Trophoblast cell (in vitro differentiated cells and primary cell): ENCODE measurements at regions not wholly inside any gene's neighbourhood (a gene's known extent, or its start where the extent isn't known, plus 50 kb on each side); places are given as distances from the start of the nearest gene placed in this dataset.

Experiments
- DNase-seq, 2 donors: peaks; one replicate each; pipeline ENCODE4 v3.0.0-alpha.2; 2016
- H2AFZ ChIP-seq: 2 replicates; pipeline ENCODE4 v1.6.1; 2013; ENCODE audit warnings: low read length, moderate library complexity, mild to moderate bottlenecking; ENCODE audit not compliant: insufficient read depth, poor library complexity
- H2AK5ac ChIP-seq: 2 replicates; pipeline ENCODE4 v1.6.1; 2013; ENCODE audit warnings: mild to moderate bottlenecking, low read length
- H2BK120ac ChIP-seq: 2 replicates; pipeline ENCODE4 v1.6.1; 2013; ENCODE audit warnings: low read length, mild to moderate bottlenecking, moderate library complexity; ENCODE audit not compliant: insufficient read depth, poor library complexity
- H2BK12ac ChIP-seq: 2 replicates; pipeline ENCODE4 v1.6.1; 2013; ENCODE audit warnings: mild to moderate bottlenecking, low read length, moderate library complexity
- H2BK5ac ChIP-seq: 2 replicates; pipeline ENCODE4 v1.6.1; 2013; ENCODE audit warnings: low read length, low read depth, moderate library complexity, mild to moderate bottlenecking; ENCODE audit not compliant: poor library complexity
- H3K14ac ChIP-seq: 2 replicates; pipeline ENCODE4 v1.6.1; 2013; ENCODE audit warnings: mild to moderate bottlenecking, low read length
- H3K18ac ChIP-seq: 2 replicates; pipeline ENCODE4 v1.6.1; 2013; ENCODE audit warnings: mild to moderate bottlenecking, low read length
- H3K23ac ChIP-seq: 2 replicates; pipeline ENCODE4 v1.6.1; 2013; ENCODE audit warnings: low read length
- H3K27ac ChIP-seq: 2 replicates; pipeline ENCODE4 v1.5.1; 2013; ENCODE audit warnings: low read depth, mild to moderate bottlenecking, inconsistent platforms, low read length, moderate library complexity
- H3K27me3 ChIP-seq: 2 replicates; pipeline ENCODE4 v1.6.1; 2013; ENCODE audit warnings: inconsistent platforms, mild to moderate bottlenecking, low read length, moderate library complexity; ENCODE audit not compliant: insufficient read depth
- H3K36me3 ChIP-seq, 2 experiments: 1 replicate in 1 of 2; 2 replicates in 1 of 2; pipeline ENCODE4 v1.6.1; 2013; ENCODE audit warnings: low read length in 2 of 2, mild to moderate bottlenecking in 2 of 2, moderate library complexity in 1 of 2; ENCODE audit not compliant: insufficient read depth in 2 of 2, control insufficient read depth in 1 of 2
- H3K4ac ChIP-seq: 2 replicates; pipeline ENCODE4 v1.6.1; 2013; ENCODE audit warnings: low read depth, mild to moderate bottlenecking, low read length, moderate library complexity
- H3K4me1 ChIP-seq, 2 experiments: 1 replicate in 1 of 2; 2 replicates in 1 of 2; pipeline ENCODE4 v1.6.1; 2013; ENCODE audit warnings: low read length in 2 of 2, mild to moderate bottlenecking in 2 of 2, moderate library complexity in 1 of 2; ENCODE audit not compliant: insufficient read depth in 2 of 2, control insufficient read depth in 1 of 2
- H3K4me2 ChIP-seq: 2 replicates; pipeline ENCODE4 v1.6.1; 2013; ENCODE audit warnings: inconsistent platforms, mild to moderate bottlenecking, low read length, moderate library complexity
- H3K4me3 ChIP-seq: 2 replicates; pipeline ENCODE4 v1.5.1; 2013; ENCODE audit warnings: mild to moderate bottlenecking, low read depth, low read length, inconsistent platforms
- H3K79me1 ChIP-seq: one replicate; pipeline ENCODE4 v1.6.1; 2013; ENCODE audit warnings: low read length
- H3K79me2 ChIP-seq: 2 replicates; pipeline ENCODE4 v1.6.1; 2013; ENCODE audit warnings: low read length, mild to moderate bottlenecking; ENCODE audit not compliant: control insufficient read depth, insufficient read depth, poor library complexity
- H3K9ac ChIP-seq: 2 replicates; pipeline ENCODE4 v1.6.1; 2013; ENCODE audit warnings: mild to moderate bottlenecking, low read length
- H3K9me3 ChIP-seq: 2 replicates; pipeline ENCODE4 v1.6.1; 2013; ENCODE audit warnings: low read depth, mild to moderate bottlenecking, control low read depth, inconsistent platforms, low read length; ENCODE audit not compliant: insufficient read depth
- H4K12ac ChIP-seq: 2 replicates; pipeline ENCODE4 v1.6.1; 2013; ENCODE audit warnings: low read depth, mild to moderate bottlenecking, low read length, moderate library complexity
- H4K8ac ChIP-seq: 2 replicates; pipeline ENCODE4 v1.6.1; 2013; ENCODE audit warnings: low read depth, mild to moderate bottlenecking, low read length, moderate library complexity
- H4K91ac ChIP-seq: one replicate; pipeline ENCODE4 v1.6.1; 2013; ENCODE audit warnings: low read depth, mild to moderate bottlenecking, low read length, moderate library complexity
- WGBS: extraction: QIAGEN DNeasy Blood & Tissue Kit; methylation state at CpG from one replicate; pipeline ENCODE4 v1.1.7; 2013; ENCODE audit warnings: missing lambda C conversion rate; ENCODE audit not compliant: insufficient read length, insufficient coverage; ENCODE audit errors: extremely low coverage; 5-methylcytosine and 5-hydroxymethylcytosine counted together

DNA sequence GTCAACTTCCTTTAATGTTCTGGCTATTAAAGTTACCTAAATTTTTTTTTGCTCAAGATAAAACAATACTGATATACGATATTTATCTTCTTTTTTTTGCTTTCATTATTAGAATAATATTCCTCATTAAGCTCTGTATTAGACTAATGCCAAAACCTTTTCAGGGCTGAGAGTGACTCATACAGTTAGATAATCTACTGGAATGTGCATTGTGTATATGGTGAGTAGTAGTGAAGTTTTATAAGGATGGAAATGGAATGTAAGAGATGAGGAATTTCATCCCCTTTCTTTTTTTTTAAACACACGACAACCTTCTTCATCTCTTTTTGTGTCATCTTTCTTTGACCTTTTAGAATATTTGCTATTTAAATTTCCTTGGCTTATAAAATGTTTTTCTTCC, 268.6 kb downstream of the ISL1 start:
- Histone ChIP-seq H3K4me1 (peaks cover 0 to 10% of the 10 kb centered on the region in 2 experiments), H3K4me2 (no peak overlapping the region), H4K8ac (no peak overlapping the region), H4K12ac (no peak overlapping the region), H3K9me3 (peaks cover 2% of the 10 kb centered on the region), H3K9ac (no peak overlapping the region), H2AK5ac (no peak overlapping the region), H3K27me3 (no peaks in the 10 kb centered on the region), H3K14ac (no peak overlapping the region), H3K18ac (no peak overlapping the region), H2AFZ (no peak overlapping the region), H3K36me3 (no peaks in the 10 kb centered on the region), H3K4ac (no peak overlapping the region), H3K4me3 (no peak overlapping the region), H2BK5ac (no peak overlapping the region), H3K23ac (no peak overlapping the region), H3K79me2 (no peaks in the 10 kb centered on the region), H3K79me1 (peaks cover 7% of the 10 kb centered on the region), H4K91ac (no peak overlapping the region), H2BK120ac (no peak overlapping the region), H3K27ac (no peak overlapping the region), H2BK12ac (no peak overlapping the region)
- DNase-seq = no peak
- WGBS = no CpG with 5 or more reads among the region's 2 CpGs

DNA sequence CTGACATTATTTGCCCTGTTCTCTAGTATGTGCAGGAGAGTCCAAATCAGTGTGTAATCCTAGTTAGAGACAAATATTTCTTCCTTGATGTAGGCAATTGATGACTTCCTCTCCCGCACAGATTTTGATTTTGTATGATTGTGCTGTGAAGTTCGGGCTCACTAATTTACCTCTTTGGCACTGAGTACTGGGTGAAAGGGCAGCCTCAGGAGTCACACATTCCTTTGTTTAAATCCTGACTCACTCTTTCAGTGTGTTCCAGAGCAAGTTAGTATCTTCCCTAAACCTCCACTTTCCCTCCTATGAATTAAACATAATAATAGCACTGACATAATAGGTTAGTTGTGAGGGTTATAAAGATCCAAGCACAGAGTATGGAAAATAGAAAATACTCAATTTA, 269.7 kb downstream of the ISL1 start:
- WGBS = no CpG with 5 or more reads among the region's 2 CpGs
- Histone ChIP-seq H3K79me1 (peaks cover 9% of the 10 kb centered on the region), H3K9ac (no peak overlapping the region), H2BK12ac (no peak overlapping the region), H3K4me1 (peaks cover 0 to 10% of the 10 kb centered on the region in 2 experiments), H2BK5ac (no peak overlapping the region), H3K4ac (no peak overlapping the region), H2AK5ac (no peak overlapping the region), H3K79me2 (no peaks in the 10 kb centered on the region), H3K4me2 (no peak overlapping the region), H4K12ac (no peak overlapping the region), H4K91ac (no peak overlapping the region), H3K36me3 (no peaks in the 10 kb centered on the region), H3K27me3 (no peaks in the 10 kb centered on the region), H3K23ac (no peak overlapping the region), H3K27ac (no peak overlapping the region), H2AFZ (no peak overlapping the region), H3K14ac (no peak overlapping the region), H4K8ac (no peak overlapping the region), H3K9me3 (peaks cover 2% of the 10 kb centered on the region), H2BK120ac (no peak overlapping the region), H3K4me3 (no peak overlapping the region), H3K18ac (no peak overlapping the region)
- DNase-seq = no peak

DNA sequence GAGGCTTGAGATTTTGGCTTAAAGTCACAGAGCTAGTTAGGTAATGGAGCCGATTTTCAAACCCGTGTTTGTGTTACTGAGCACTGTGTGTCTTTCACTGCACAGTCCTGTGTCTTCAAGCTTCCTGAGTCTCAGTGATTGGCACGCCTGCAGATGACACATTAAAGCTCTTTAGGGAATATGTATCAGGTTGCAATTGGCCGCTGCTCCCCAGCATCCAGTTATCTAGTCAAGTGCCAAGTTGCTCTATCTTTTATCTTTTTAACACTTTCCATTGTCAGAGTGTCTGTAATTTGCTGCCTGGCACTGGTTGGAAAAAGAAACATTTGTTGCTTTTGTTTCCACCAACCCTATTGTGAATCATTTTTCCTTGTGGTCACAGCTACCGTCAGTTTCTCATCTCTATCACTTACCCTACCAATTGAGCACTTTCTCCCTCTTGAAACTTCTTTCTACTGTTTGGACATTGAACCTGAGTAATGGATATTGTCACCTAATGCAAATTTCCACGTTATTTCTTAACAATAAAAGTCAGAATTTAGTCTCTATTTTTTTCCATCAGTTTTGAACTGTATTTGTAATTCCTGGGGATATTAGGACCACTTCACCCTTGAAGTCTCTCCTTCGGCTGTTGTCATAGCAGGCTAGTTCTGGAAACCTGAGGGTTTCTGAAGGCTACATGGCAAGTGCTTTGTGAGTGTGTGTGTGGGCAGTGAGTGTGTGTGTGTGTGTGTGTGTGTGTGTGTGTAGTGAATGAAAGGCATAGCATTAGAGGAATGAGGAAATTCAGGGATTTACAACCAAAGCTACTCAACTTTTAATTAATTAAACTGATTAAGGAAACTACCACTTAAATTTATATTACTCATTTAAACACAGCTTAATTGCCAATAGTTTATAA, 274.3 kb downstream of the ISL1 start:
- Histone ChIP-seq H3K27me3 (no peaks in the 10 kb centered on the region), H4K12ac (no peak overlapping the region), H3K4me3 (no peak overlapping the region), H2BK120ac (no peak overlapping the region), H4K91ac (no peak overlapping the region), H3K79me1 (peaks cover 4% of the 10 kb centered on the region), H4K8ac (no peak overlapping the region), H3K18ac (no peak overlapping the region), H3K9me3 (no peaks in the 10 kb centered on the region), H3K9ac (no peak overlapping the region), H3K4ac (no peak overlapping the region), H2BK12ac (peak overlapping the region; percentile 13), H3K4me2 (no peak overlapping the region), H3K27ac (no peak overlapping the region), H2AFZ (peak overlapping the region; percentile 73), H2AK5ac (no peak overlapping the region), H3K79me2 (no peaks in the 10 kb centered on the region), H3K23ac (no peak overlapping the region), H3K14ac (no peak overlapping the region), H2BK5ac (no peak overlapping the region), H3K4me1 (peaks cover 0 to 3% of the 10 kb centered on the region in 2 experiments), H3K36me3 (no peaks in the 10 kb centered on the region)
- WGBS = no CpG with 5 or more reads among the region's 7 CpGs
- DNase-seq = no peak

DNA sequence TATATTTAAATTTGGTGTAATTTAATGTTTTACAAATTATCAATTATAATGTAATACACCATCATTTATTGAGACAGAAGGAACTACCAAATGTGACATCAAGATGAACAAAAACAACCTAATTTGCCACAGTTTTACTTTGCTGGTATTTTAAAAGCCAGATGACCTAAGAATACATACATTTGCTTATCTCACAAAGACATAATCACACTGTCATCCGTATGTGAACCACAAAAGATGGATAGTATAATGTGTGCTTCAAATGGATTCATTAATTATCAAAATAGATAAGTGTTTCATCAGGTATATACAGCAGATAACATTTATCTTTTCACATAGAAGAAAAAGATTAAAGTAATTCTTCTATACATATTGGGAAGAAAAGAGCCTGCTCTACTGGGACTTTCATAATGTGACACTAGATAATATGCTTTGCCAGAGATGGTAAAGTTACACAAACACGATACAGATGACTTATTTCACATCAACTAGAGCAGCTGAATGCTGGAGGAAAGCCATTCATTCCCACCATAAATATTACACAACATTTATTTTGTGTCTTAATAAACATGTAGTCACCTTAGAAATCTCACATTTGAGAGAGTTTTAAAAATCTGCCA, 278.5 kb downstream of the ISL1 start:
- Histone ChIP-seq H2BK5ac (no peak overlapping the region), H2AK5ac (no peak overlapping the region), H3K79me1 (peaks cover 2% of the 10 kb centered on the region), H3K14ac (no peak overlapping the region), H3K9me3 (no peaks in the 10 kb centered on the region), H3K36me3 (no peaks in the 10 kb centered on the region), H3K4me1 (no peaks in the 10 kb centered on the region), H3K4me2 (no peak overlapping the region), H3K79me2 (no peaks in the 10 kb centered on the region), H4K12ac (no peak overlapping the region), H4K8ac (no peak overlapping the region), H2BK120ac (no peak overlapping the region), H2BK12ac (no peak overlapping the region), H3K27me3 (no peaks in the 10 kb centered on the region), H4K91ac (no peak overlapping the region), H2AFZ (no peak overlapping the region), H3K9ac (no peak overlapping the region), H3K4me3 (no peak overlapping the region), H3K27ac (no peak overlapping the region), H3K4ac (no peak overlapping the region), H3K23ac (no peak overlapping the region), H3K18ac (no peak overlapping the region)
- WGBS = no CpG with 5 or more reads among the region's 2 CpGs
- peak in 1 of 2 donors; percentile 2 for DNase-seq
